ENCODE measurements at regions not wholly inside any gene's neighbourhood (a gene's known extent, or its start where the extent isn't known, plus 50 kb on each side); places are given as distances from the start of the nearest gene placed in this dataset.

- Mint-ChIP-seq H3K27ac (no peak overlapping the region), H3K4me3 (no peak overlapping the region), H3K36me3 (ENCODE audit: low read depth) (no peaks in the 10 kb centered on the region), H3K27me3 (ENCODE audit: low read depth, poor library complexity) (no peaks in the 10 kb centered on the region), H3K4me1 (peaks cover 11% of the 10 kb centered on the region), H3K9me3 (no peaks in the 10 kb centered on the region)
- DNase-seq, result no peak
- no peak for TF ChIP-seq CTCF (IDR thresholded peaks at IDR 0.05)
Measured at GRCh38 chr2:34349527-34349926, 750.4 kb upstream of the FAM98A start.

- H3K4me3 Mint-ChIP-seq, result no peak overlapping the region
- no peaks in the 10 kb centered on the region for H3K27me3 Mint-ChIP-seq (ENCODE audit: low read depth, poor library complexity)
- no peak for TF ChIP-seq CTCF (IDR thresholded peaks at IDR 0.05)
- DNase-seq, result no peak
- H3K9me3 Mint-ChIP-seq, result no peaks in the 10 kb centered on the region
- no peaks in the 10 kb centered on the region for H3K36me3 Mint-ChIP-seq (ENCODE audit: low read depth)
- H3K27ac Mint-ChIP-seq, result no peak overlapping the region
- H3K4me1 Mint-ChIP-seq, result no peaks in the 10 kb centered on the region
Measured at GRCh38 chr2:34345030-34345429, 745.9 kb upstream of the FAM98A start.

GRCh38 chr2:34340307-34340706, 741.2 kb upstream of the FAM98A start:
- H3K27ac Mint-ChIP-seq, result no peak overlapping the region
- no peaks in the 10 kb centered on the region for H3K27me3 Mint-ChIP-seq (ENCODE audit: low read depth, poor library complexity)
- H3K4me3 Mint-ChIP-seq, result no peak overlapping the region
- H3K36me3 Mint-ChIP-seq (ENCODE audit: low read depth), result no peaks in the 10 kb centered on the region
- no peak for DNase-seq
- no peaks in the 10 kb centered on the region for H3K9me3 Mint-ChIP-seq
- no peaks in the 10 kb centered on the region for H3K4me1 Mint-ChIP-seq
- no peak for TF ChIP-seq CTCF (IDR thresholded peaks at IDR 0.05)

- TF ChIP-seq CTCF (IDR thresholded peaks at IDR 0.05), result no peak
- no peak for DNase-seq
- H3K27me3 Mint-ChIP-seq (ENCODE audit: low read depth, poor library complexity), result no peaks in the 10 kb centered on the region
- no peaks in the 10 kb centered on the region for H3K9me3 Mint-ChIP-seq
- H3K27ac Mint-ChIP-seq, result no peak overlapping the region
- H3K4me1 Mint-ChIP-seq, result no peaks in the 10 kb centered on the region
- H3K36me3 Mint-ChIP-seq (ENCODE audit: low read depth), result no peaks in the 10 kb centered on the region
- H3K4me3 Mint-ChIP-seq, result no peak overlapping the region
Measured at GRCh38 chr2:34337735-34338134, 738.6 kb upstream of the FAM98A start.

- no peaks in the 10 kb centered on the region for H3K4me1 Mint-ChIP-seq
- H3K27me3 Mint-ChIP-seq (ENCODE audit: low read depth, poor library complexity), result no peaks in the 10 kb centered on the region
- H3K27ac Mint-ChIP-seq, result no peak overlapping the region
- TF ChIP-seq CTCF (IDR thresholded peaks at IDR 0.05), result no peak
- no peak overlapping the region for H3K4me3 Mint-ChIP-seq
- no peaks in the 10 kb centered on the region for H3K36me3 Mint-ChIP-seq (ENCODE audit: low read depth)
- DNase-seq, result no peak
- H3K9me3 Mint-ChIP-seq, result no peaks in the 10 kb centered on the region
Measured at GRCh38 chr2:34332813-34333212, 733.7 kb upstream of the FAM98A start.

GRCh38 chr2:34320056-34320455, 721.0 kb upstream of the FAM98A start:
- H3K4me3 Mint-ChIP-seq, result no peak overlapping the region
- H3K27ac Mint-ChIP-seq, result no peak overlapping the region
- no peak for TF ChIP-seq CTCF (IDR thresholded peaks at IDR 0.05)
- H3K36me3 Mint-ChIP-seq (ENCODE audit: low read depth), result no peaks in the 10 kb centered on the region
- H3K9me3 Mint-ChIP-seq, result no peaks in the 10 kb centered on the region
- no peak for DNase-seq
- H3K27me3 Mint-ChIP-seq (ENCODE audit: low read depth, poor library complexity), result no peaks in the 10 kb centered on the region
- no peaks in the 10 kb centered on the region for H3K4me1 Mint-ChIP-seq

All from nephron progenitor cell (in vitro differentiated cells).